COR-L47 (cell line): ENCODE measurements at regions not wholly inside any gene's neighbourhood (a gene's known extent, or its start where the extent isn't known, plus 50 kb on each side); places are given as distances from the start of the nearest gene placed in this dataset.
A peak's percentile ranks its signal among the peaks of the same experiment; 100 is the strongest.
"Not testable (repeated sequence)": the region's sequence is repeated elsewhere in the genome, so short reads cannot be mapped to it uniquely, and the experiment has no call there.

Experiments
- DNase-seq: peaks from one replicate; lab custom pipeline; 2025; lab: John Stamatoyannopoulos, UW

DNA sequence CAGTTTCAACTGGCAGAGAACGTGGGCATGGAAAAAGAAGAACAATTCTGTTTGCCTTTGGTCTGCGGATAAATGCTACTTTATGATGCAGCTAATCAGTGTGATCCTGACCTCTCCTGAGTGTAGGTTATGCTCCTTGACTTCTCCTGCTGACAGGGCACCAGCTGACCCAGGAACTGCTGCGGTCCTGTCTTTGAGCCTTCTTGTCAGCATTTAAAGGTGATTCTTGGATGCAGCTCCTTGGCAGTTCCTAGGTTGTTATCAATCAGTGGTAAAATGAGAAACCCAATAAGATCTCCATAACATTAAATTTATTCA lies 150.3 kb upstream of the FGF10 start:
- no peak for DNase-seq

DNA sequence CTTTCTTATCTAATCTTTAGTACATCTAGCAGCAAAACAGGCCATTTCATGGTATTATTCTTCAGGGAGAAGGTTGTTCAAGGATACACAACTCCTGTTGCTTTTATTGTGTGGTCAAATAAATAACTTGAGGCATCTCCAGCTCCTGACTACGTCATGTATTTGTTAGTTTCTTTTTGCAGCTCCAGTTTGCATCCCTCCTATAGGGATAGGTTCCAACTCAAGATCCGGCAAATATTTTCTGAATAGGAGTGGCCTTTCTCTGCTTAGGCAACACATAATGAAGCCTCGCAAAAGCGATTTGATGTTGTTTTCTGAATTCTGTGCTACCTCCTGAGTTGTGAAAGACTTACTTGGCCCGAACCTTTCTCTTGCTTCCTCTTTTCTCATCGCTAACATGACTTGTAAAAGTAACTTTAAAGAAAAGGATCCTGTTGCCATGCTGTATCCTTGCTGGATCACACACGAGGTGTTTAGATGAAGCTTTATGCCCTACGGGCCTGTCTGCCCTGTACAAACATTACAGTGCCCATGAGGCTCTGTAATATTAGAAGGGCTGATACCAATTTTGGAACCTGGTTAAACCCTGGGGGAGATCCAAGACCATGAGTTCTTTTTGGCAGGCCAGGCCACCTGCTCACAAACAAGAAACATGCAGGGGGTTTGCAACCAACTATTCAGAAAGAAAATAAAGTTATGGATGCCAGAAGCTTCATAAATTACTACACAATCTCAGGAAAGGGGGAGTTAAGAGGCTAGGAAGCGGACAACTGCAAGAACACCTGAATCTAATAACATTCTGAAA lies 149.8 kb upstream of the FGF10 start:
- no peak for DNase-seq

DNA sequence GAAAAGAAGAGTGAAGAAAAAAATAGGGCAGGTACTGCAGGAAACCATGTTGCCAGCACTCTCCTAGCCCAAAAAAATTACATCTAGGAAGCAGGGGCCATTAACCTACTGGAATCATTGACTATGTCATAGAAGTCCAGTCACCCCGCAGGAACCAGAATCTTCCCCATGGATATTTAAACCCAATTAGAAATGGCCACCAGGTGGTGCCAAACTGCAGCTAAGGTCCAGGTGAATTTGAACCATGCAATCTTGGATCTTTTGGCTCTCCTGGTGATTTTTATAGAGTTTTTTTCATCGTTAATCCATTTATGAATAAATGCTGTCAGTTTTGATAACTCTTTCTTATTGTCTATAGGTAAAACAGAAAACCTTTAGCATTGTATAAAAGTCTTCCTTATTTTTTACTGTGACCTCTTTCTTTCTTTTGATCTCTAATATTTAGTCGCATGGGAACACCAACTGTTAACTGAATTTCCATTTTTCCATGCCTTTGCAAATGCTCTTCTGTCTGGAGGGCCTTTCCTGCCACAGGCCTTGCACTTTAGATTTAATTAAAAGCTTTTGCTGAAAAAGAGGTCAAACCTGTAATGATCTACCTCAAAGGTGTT lies 147.5 kb upstream of the FGF10 start:
- DNase-seq, result peak; percentile 7

DNA sequence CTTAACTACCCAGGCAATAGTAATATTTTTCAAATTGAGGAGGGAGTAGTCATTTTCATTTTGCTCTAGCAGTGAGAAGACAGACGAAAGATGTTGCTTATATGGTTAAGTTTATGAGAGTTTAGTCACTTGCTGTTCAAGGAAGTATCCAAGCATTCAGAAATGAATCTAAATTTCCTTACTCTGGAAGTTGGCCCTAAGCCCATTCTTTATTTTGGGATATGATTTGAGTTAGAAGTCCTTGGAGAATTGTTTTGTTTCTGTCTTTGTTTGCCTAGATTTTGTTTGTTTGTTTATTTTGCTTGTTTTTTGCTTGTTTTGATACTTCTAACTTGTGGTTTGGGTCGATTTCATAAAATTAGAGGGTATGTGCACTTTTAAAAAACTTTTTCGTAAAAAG lies 146.4 kb upstream of the FGF10 start:
- no peak for DNase-seq

DNA sequence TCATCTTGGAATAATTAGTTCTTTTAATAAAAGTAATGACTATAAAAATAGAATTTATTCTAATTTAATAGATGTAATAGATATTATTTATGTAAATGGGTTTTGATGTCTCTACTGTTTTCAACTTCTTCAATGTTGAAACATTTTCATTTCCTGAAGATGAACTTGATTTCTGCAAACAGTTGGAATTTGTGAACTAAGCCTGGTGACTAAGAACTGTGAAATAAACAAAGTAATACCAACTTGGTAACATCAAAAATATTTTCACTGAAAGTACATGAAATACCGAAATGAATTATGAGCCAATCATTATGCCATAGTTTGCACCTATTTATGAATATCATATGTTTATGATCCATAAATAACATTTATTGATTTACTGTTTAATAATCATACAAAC lies 143.8 kb upstream of the FGF10 start:
- no peak for DNase-seq

DNA sequence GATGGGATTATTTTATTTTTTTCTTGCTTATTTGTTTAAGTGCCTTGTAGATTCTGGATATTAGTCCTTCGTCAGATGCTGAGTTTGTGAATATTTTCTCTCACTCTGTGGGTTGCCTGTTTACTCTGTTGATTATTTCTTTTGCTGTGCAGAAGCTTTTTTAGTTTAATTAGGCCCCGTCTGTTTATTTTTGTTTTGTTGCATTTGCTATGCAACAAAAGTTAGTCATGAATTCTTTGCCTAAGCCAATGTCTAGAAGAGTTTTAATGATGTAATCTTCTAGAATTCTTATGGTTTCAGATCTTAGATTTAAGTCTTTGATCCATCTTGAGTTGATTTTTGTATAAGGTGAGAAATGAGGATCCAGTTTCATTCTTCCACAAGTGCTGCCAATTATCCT lies 142.5 kb upstream of the FGF10 start:
- not testable (repeated sequence) for DNase-seq

DNA sequence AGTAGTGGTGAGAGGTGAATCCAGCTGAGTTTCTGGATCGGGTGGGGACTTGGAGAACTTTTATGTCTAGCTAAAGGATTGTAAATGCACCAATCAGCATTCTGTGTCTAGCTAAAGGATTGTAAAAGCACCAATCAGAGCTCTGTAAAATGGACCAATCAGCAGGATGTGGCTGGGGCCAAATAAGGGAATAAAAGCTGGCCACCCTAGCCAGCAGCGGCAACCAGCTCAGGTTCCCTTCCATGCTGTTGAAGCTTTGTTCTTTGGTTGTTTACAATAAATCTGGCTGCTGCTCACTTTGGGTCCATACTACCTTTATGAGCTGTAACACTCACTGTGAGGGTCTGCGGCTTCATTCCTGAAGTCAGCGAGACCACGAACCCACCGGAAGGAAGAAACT lies 141.6 kb upstream of the FGF10 start:
- not testable (repeated sequence) for DNase-seq

DNA sequence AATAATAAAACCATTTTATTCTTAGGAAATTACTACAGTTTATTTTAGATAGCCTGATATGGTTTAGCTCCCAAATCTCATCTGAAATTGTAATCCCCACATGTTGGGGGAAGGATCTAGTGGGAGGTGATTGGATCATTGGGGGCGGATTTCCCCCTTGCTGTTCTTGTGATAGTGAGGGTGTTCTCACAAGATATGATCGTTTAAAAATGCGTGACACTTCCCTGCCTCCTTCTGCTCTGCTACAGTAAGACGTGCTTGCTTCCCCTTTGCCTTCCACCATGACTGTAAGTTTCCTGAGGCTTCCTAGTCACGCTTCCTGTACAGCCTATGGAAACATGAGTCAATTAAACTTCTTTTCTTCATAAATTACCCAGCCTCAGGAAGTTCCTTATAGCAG lies 122.4 kb upstream of the FGF10 start:
- no peak for DNase-seq

DNA sequence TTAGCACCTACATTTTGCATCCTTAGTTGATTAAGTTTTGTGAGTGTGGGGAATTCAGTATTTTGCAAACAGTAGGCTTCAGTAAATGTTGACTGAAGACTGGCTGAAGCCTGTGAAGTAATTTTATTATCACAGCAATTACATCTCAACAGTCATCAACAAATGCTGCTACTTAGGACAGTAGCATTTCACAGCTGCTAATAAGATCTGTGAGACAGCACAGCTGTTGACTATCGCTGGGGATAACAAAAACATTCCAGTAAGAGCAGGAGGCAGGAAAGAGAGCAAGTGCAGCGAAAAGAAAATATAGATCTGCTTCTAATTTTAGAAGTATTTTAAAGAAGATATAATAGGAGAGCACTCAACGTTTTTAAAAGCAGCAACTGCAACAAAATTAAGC lies 117.3 kb upstream of the FGF10 start:
- no peak for DNase-seq

DNA sequence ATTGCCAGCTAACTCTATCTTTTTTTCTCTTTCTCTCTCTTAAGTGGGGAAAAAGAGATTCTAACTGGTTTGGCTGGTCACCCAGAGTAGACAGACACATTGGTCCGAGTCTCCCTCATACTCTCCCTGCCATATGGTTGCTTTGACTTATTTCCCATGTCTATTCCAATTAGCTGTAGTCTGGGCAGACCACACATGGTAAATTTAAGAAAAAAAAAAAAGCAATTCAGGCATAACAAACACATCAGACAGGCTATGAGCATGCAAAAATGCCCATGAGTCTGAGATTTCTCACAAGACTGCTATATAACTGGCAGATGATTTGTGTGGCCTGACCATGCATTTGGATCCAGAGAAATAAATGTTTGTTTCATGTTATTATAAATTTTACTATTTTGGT lies 110.2 kb upstream of the FGF10 start:
- DNase-seq, result no peak

DNA sequence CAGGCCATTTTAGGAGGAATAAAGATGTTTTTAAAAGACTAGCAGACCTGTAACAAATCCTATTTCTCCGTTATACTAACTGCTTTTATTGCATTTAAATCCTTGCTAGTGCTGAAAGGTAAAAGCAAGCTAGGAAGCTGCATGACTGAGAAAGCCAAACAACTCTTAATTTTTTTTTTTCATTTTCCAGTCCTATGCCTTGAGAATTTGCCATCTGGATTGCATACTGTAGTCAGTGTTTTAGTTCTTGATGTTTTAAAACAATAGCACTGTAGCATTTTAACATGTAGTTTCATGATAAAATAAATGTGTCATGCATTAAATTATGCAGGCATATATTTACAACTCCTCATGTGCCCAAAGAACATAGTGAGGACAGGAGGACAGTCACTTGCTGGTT lies 108.4 kb upstream of the FGF10 start:
- no peak for DNase-seq

DNA sequence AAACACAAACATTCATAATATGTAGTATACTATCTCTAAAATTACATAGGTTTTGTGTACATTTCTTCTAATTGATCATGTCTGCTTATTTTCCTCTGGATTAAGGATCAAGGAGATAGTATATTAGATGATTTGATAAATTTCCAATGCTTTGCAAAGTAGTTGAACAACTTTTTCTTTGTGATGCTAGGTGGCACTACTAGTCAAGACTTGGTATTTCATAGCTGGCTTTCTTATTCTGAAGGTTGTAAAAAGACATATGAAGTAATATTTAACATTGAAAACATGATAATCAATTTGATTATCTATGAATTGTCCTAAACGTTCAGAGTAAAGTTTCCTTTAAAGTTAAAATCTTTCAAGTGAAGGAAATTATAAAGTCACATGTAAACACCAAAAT lies 106.1 kb upstream of the FGF10 start:
- no peak for DNase-seq

DNA sequence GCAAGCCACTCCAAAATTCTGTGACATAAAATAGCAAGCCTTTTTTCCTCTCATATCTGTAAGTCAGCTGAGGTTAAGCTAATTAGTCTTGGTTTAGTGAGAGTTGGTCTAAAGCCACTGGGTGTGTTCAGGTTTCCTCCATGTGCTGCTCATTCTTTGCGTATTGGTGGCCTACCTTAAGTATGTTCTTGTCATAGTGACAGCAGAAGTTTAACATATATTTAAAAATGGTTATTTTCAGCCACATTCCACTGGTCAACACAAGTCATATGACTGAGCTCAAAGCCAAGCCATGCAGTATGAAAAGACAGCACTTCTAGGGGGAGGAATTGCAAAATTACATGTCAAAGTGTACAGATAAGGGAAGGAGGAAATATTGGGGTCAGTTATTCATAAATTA lies 100.5 kb upstream of the FGF10 start:
- DNase-seq, result no peak

DNA sequence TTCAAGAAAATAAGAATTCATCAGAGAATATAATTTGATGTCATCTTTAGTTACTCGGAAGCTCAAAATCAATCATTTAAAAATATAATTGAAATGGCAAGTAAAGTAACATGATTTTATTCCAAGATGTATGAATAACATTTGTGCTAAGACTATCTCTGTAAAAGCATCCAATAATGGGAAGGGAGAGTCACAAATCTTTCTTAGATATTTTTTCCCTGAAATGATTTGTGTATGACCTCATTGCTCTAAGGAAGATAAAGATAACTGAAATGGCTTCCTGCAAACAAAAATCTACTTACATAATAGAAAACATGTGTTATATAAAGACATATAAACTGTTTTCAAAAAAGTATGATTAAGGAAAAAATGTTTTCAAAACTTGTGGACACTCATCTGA lies 97.4 kb upstream of the FGF10 start:
- no peak for DNase-seq

DNA sequence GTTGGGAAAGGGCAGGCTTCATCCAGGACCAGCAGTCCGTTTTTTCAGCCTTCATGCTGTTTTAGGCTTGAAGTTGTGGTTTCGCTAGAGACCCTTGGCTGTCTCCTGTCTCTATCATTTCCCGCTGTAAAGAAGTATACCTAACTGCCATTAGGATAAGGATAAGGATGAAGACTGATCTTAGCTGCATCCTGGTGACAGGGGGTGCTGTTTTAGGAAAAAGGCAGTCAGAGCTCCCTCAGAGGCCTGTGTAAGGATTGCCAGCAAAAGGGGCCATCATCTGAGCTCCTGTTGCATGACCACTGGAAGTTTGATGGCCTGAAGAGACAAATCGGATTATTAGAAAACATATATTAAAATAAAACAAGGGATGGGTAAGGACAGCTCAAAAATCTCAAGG lies 64.8 kb upstream of the FGF10 start:
- DNase-seq, result no peak

DNA sequence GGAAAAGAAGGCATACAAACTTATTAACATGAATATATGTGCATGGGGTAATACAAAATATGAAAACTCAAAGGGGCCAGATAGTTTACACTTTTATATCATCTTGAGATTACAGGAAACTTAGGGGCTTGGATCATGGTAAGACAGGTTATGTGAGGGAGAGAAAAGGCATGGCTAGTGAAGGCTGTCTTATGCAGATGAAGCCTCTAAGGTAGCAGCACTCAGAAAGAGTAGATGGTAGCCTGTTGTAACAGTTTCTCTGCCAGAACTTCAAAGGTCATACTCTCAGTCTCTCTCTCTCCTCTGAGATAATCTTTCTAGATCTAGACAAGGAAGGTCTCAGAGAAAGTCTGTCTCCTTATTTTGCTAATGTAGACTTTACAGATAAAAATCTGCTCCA lies 57.2 kb upstream of the FGF10 start:
- DNase-seq, result no peak

DNA sequence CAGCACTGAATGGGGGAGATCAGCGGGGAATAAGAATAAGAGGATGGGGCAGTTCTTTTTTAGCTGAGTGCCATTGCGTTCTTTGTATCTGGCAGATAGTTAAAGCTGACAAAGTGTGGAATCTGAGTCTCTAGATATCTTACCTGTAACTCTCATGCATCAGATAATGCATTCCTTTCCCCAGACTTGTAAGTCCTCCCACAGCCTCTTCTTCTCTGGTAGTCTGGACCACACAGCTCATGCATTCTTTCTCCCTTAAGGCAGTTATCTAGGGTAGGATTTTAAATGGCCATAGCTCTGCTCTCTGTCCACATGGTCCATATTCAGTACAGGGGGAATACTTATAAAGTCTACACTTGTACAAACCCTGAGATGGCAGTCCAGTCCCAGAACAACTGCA lies 54.0 kb upstream of the FGF10 start:
- DNase-seq, result no peak

DNA sequence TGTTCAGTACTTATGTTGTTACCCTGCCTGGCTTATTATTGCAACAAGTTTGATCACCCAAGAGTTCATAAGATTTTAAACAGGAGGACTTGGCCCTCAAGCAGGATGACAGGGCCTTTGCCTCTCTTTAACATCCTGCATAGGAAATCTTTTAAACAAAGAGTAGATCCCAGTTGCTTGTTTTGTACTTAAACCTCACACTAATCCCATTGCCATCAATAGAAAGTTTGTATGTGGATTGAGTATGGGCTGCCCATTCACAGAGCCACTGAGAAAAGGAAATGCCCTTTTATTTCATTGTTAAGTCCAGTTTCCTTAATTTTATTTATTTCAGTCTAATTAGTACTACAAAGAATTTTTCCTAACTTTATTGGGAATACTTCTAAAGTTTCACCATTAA lies 52.2 kb upstream of the FGF10 start:
- DNase-seq, result no peak

DNA sequence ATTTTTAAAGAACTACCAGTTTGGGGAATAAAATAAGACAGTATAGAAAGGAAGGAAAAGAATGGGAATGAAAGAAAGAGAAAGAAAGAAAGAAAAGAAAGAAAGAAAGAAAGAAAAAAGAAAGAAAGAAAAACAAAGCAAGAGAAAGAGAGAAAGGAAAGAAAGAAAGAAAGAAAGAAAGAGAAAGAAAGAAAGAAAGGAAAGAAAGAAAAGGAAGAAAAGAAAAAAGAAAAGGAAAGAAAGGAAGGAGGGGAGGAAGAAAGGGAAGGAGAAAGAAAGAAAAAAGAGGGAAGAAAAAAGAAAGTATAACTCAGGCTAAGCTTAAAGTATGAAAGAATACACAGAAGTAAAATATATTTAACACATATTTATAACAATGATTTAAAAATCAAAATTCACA lies 51.0 kb upstream of the FGF10 start:
- DNase-seq, result no peak
